ENCODE measurements at regions not wholly inside any gene's neighbourhood (a gene's known extent, or its start where the extent isn't known, plus 50 kb on each side); places are given as distances from the start of the nearest gene placed in this dataset.

DNA sequence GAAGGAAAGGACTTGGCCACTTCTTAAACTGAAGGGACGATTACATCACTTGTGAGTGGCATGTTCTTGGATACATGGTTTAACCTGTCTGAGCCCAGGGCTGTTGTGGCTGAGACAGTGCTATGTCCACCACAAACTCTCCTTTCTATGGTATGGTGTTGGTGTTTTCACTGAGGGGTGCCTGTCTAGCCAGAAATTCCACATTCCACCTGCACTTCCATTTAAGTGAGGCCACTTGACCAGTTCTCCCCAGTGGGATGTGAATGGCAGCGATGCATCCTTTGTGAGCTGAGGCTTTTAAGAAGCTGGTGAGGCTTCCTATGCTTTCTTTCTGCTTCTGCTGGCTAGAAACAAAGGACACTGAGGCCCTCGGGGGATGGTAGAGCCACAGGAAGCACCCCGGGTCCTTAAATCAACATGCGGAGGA is 151.4 kb upstream of the CHD6 start:
- TF ChIP-seq GATA2 (IDR thresholded peaks at IDR 0.05; ENCODE audit: low read depth, low read length) (no peak), GATA3 (IDR thresholded peaks at IDR 0.05; ENCODE audit: low read depth, low read length) (no peak)

Data from SH-SY5Y (cell line).